ENCODE measurements at regions not wholly inside any gene's neighbourhood (a gene's known extent, or its start where the extent isn't known, plus 50 kb on each side); places are given as distances from the start of the nearest gene placed in this dataset.

GRCh38 chr10:36362257-36362656, 720.2 kb upstream of the FZD8 start (continued):
- TF ChIP-seq, protein P1, sequence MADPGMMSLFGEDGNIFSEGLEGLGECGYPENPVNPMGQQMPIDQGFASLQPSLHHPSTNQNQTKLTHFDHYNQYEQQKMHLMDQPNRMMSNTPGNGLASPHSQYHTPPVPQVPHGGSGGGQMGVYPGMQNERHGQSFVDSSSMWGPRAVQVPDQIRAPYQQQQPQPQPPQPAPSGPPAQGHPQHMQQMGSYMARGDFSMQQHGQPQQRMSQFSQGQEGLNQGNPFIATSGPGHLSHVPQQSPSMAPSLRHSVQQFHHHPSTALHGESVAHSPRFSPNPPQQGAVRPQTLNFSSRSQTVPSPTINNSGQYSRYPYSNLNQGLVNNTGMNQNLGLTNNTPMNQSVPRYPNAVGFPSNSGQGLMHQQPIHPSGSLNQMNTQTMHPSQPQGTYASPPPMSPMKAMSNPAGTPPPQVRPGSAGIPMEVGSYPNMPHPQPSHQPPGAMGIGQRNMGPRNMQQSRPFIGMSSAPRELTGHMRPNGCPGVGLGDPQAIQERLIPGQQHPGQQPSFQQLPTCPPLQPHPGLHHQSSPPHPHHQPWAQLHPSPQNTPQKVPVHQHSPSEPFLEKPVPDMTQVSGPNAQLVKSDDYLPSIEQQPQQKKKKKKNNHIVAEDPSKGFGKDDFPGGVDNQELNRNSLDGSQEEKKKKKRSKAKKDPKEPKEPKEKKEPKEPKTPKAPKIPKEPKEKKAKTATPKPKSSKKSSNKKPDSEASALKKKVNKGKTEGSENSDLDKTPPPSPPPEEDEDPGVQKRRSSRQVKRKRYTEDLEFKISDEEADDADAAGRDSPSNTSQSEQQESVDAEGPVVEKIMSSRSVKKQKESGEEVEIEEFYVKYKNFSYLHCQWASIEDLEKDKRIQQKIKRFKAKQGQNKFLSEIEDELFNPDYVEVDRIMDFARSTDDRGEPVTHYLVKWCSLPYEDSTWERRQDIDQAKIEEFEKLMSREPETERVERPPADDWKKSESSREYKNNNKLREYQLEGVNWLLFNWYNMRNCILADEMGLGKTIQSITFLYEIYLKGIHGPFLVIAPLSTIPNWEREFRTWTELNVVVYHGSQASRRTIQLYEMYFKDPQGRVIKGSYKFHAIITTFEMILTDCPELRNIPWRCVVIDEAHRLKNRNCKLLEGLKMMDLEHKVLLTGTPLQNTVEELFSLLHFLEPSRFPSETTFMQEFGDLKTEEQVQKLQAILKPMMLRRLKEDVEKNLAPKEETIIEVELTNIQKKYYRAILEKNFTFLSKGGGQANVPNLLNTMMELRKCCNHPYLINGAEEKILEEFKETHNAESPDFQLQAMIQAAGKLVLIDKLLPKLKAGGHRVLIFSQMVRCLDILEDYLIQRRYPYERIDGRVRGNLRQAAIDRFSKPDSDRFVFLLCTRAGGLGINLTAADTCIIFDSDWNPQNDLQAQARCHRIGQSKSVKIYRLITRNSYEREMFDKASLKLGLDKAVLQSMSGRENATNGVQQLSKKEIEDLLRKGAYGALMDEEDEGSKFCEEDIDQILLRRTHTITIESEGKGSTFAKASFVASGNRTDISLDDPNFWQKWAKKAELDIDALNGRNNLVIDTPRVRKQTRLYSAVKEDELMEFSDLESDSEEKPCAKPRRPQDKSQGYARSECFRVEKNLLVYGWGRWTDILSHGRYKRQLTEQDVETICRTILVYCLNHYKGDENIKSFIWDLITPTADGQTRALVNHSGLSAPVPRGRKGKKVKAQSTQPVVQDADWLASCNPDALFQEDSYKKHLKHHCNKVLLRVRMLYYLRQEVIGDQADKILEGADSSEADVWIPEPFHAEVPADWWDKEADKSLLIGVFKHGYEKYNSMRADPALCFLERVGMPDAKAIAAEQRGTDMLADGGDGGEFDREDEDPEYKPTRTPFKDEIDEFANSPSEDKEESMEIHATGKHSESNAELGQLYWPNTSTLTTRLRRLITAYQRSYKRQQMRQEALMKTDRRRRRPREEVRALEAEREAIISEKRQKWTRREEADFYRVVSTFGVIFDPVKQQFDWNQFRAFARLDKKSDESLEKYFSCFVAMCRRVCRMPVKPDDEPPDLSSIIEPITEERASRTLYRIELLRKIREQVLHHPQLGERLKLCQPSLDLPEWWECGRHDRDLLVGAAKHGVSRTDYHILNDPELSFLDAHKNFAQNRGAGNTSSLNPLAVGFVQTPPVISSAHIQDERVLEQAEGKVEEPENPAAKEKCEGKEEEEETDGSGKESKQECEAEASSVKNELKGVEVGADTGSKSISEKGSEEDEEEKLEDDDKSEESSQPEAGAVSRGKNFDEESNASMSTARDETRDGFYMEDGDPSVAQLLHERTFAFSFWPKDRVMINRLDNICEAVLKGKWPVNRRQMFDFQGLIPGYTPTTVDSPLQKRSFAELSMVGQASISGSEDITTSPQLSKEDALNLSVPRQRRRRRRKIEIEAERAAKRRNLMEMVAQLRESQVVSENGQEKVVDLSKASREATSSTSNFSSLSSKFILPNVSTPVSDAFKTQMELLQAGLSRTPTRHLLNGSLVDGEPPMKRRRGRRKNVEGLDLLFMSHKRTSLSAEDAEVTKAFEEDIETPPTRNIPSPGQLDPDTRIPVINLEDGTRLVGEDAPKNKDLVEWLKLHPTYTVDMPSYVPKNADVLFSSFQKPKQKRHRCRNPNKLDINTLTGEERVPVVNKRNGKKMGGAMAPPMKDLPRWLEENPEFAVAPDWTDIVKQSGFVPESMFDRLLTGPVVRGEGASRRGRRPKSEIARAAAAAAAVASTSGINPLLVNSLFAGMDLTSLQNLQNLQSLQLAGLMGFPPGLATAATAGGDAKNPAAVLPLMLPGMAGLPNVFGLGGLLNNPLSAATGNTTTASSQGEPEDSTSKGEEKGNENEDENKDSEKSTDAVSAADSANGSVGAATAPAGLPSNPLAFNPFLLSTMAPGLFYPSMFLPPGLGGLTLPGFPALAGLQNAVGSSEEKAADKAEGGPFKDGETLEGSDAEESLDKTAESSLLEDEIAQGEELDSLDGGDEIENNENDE (IDR thresholded peaks at IDR 0.05; ENCODE audit: insufficient replicate concordance, low read length): no peak
